ENCODE measurements at regions not wholly inside any gene's neighbourhood (a gene's known extent, or its start where the extent isn't known, plus 50 kb on each side); places are given as distances from the start of the nearest gene placed in this dataset.

- ChIA-PET POLR2A (no interaction called here), CTCF (no interaction called here)
- Mint-ChIP-seq H3K4me1 (no peaks in the 10 kb centered on the region), H3K27me3 (no peaks in the 10 kb centered on the region), H3K4me3 (no peak overlapping the region), H3K36me3 (no peaks in the 10 kb centered on the region), H3K9me3 (peaks cover 0 to 28% (median 6%) of the 10 kb centered on the region in 11 donors), H3K27ac (no peak overlapping the region)
- DNase-seq (no peak), ATAC-seq (no peak)
- no peaks in the 10 kb centered on the region for H3K36me3 ChIP-seq (ENCODE audit: control insufficient read depth in 2 of 3, insufficient read depth in 3 of 3, low read length in 3 of 3)
- H3K4me1 ChIP-seq (ENCODE audit: control insufficient read depth in 2 of 2, insufficient read depth in 2 of 2, low read length in 2 of 2): no peaks in the 10 kb centered on the region
- H3K9me3 ChIP-seq (ENCODE audit: control insufficient read depth in 2 of 3, low read length in 3 of 3): no peaks in the 10 kb centered on the region
- H3K4me3 ChIP-seq (ENCODE audit: low read length): no peak overlapping the region
- intact Hi-C loops (cut with micrococcal nuclease): no loop called here
- H3K27ac ChIP-seq (ENCODE audit: low read depth, low read length): no peak overlapping the region
- H3K27me3 ChIP-seq (ENCODE audit: control insufficient read depth in 2 of 2, insufficient read depth in 2 of 2, low read length in 2 of 2): no peaks in the 10 kb centered on the region
These were observed 285.2 kb downstream of the DMRTA1 start for GRCh38 chr9:22731786-22732185.

GRCh38 chr9:22739712-22740111 lies 293.1 kb downstream of the DMRTA1 start:
- no peaks in the 10 kb centered on the region for H3K27me3 Mint-ChIP-seq

DNA sequence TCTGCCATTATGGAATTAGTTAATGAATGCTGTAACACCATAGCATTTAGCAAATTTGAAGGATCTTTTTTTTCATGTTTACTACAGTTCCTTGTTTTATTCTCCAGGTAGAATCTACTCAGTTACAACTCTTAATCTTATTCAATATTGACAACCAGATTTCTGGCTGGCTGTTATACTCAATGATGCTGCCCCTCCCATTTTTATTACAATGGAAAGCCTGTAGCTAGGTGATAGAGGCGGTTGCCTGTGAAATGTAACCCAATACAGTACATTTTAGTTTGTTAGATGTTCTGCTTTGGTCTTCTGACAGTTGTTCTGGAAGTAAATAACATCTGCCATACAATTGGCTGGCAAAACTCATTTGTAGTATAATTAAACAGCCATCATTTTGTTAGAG lies 294.2 kb downstream of the DMRTA1 start:
- ChIA-PET POLR2A (no interaction called here), CTCF (no interaction called here)
- H3K4me1 ChIP-seq (ENCODE audit: control insufficient read depth in 2 of 2, insufficient read depth in 2 of 2, low read length in 2 of 2): no peaks in the 10 kb centered on the region
- intact Hi-C loops (cut with micrococcal nuclease): no loop called here
- H3K9me3 ChIP-seq (ENCODE audit: control insufficient read depth in 2 of 3, low read length in 3 of 3): no peaks in the 10 kb centered on the region
- no peaks in the 10 kb centered on the region for H3K27me3 ChIP-seq (ENCODE audit: control insufficient read depth in 2 of 2, insufficient read depth in 2 of 2, low read length in 2 of 2)
- H3K4me1 Mint-ChIP-seq: no peaks in the 10 kb centered on the region
- no peak for ATAC-seq
- H3K9me3 Mint-ChIP-seq: peaks cover 4 to 24% (median 10%) of the 10 kb centered on the region in 11 donors
- no peak overlapping the region for H3K4me3 Mint-ChIP-seq
- peaks cover 0 to 5% (median 0%) of the 10 kb centered on the region in 5 donors for H3K36me3 Mint-ChIP-seq
- H3K27ac Mint-ChIP-seq: no peak overlapping the region
- H3K27me3 Mint-ChIP-seq: no peaks in the 10 kb centered on the region
- no peaks in the 10 kb centered on the region for H3K36me3 ChIP-seq (ENCODE audit: control insufficient read depth in 2 of 3, insufficient read depth in 3 of 3, low read length in 3 of 3)
- no peak for DNase-seq
- no peak overlapping the region for H3K27ac ChIP-seq (ENCODE audit: low read depth, low read length)
- H3K4me3 ChIP-seq (ENCODE audit: low read length): no peak overlapping the region

More at GRCh38 chr9:22739712-22740111, 293.1 kb downstream of the DMRTA1 start:
- Mint-ChIP-seq H3K9me3 (peaks cover 4 to 24% (median 10%) of the 10 kb centered on the region in 11 donors), H3K36me3 (peaks cover 0 to 5% (median 0%) of the 10 kb centered on the region in 5 donors), H3K4me1 (no peaks in the 10 kb centered on the region), H3K27ac (no peak overlapping the region), H3K4me3 (no peak overlapping the region)
- CTCF ChIA-PET: interaction anchor here (0.6 kb wide), 1 partner anchor 13 kb away, joined by 3 read pairs; no protein-coding TSS in a partner anchor
- Histone ChIP-seq H3K9me3 (ENCODE audit: control insufficient read depth in 2 of 3, low read length in 3 of 3) (no peaks in the 10 kb centered on the region), H3K27me3 (ENCODE audit: control insufficient read depth in 2 of 2, insufficient read depth in 2 of 2, low read length in 2 of 2) (no peaks in the 10 kb centered on the region), H3K4me3 (ENCODE audit: low read length) (no peak overlapping the region), H3K4me1 (ENCODE audit: control insufficient read depth in 2 of 2, insufficient read depth in 2 of 2, low read length in 2 of 2) (no peaks in the 10 kb centered on the region), H3K36me3 (ENCODE audit: control insufficient read depth in 2 of 3, insufficient read depth in 3 of 3, low read length in 3 of 3) (no peaks in the 10 kb centered on the region), H3K27ac (ENCODE audit: low read depth, low read length) (no peak overlapping the region)
- intact Hi-C loops (cut with micrococcal nuclease): no loop called here
- DNase-seq: no peak
- POLR2A ChIA-PET: no interaction called here
- ATAC-seq: no peak

DNA sequence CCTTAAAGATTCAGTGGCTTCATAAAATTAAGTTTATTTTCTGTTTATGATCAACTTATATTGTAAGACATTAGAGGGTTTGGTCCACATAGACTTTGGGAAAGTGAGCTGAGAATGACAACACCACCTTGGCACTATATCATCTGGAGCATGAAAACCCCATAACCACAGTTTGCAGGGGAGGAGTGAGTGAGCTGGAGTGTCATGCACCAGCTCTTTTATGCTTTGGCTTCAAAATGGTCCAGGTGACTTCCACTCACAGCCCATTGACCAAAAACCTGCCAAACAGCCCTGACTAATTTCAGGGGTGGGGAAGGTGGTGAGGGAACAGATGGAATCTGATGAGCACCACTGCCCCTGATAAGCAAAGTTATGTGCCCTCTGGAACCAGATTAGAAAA lies 295.8 kb downstream of the DMRTA1 start:
- H3K9me3 ChIP-seq (ENCODE audit: control insufficient read depth in 2 of 3, low read length in 3 of 3): no peaks in the 10 kb centered on the region
- H3K4me1 ChIP-seq (ENCODE audit: control insufficient read depth in 2 of 2, insufficient read depth in 2 of 2, low read length in 2 of 2): no peaks in the 10 kb centered on the region
- ATAC-seq (no peak), DNase-seq (no peak)
- H3K27me3 ChIP-seq (ENCODE audit: control insufficient read depth in 2 of 2, insufficient read depth in 2 of 2, low read length in 2 of 2): no peaks in the 10 kb centered on the region
- Mint-ChIP-seq H3K27ac (no peak overlapping the region), H3K36me3 (peaks cover 0 to 5% (median 0%) of the 10 kb centered on the region in 5 donors), H3K4me1 (no peaks in the 10 kb centered on the region), H3K27me3 (no peaks in the 10 kb centered on the region), H3K9me3 (peaks cover 4 to 24% (median 6%) of the 10 kb centered on the region in 11 donors), H3K4me3 (no peak overlapping the region)
- ChIA-PET CTCF (no interaction called here), POLR2A (no interaction called here)
- H3K36me3 ChIP-seq (ENCODE audit: control insufficient read depth in 2 of 3, insufficient read depth in 3 of 3, low read length in 3 of 3): no peaks in the 10 kb centered on the region
- intact Hi-C loops (cut with micrococcal nuclease): no loop called here
- no peak overlapping the region for H3K27ac ChIP-seq (ENCODE audit: low read depth, low read length)
- no peak overlapping the region for H3K4me3 ChIP-seq (ENCODE audit: low read length)

DNA sequence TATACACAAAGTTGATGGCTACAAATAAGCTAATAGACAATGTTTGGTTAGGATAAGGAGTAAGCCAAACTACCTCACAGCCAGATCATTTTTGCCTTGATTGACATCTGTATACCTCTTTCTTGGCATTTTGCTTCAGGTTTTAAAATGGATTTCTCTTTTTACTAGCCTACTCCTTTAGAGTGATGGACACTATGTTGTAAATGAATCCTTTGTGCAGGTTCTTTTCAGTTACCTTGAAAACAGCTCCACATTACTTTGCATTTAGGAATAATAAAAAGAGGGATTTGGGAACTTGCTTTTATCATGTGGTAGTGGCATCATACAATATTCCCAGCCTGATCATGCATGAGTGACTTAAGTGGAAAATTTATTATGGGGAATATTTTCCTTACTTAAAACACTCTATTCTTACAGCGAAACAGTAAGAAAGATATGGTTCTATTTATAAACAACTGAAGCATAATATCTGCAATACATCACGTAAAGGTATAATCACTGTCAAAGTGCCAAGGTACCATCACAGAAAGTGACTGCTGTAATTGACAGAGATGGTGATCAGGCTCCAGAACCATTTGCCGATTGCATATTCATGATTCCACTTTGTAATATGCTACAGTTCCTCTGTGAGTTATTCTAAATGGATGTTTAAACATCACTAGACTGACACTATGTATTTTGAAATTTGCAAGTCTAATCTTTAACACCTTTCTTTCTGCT lies 327.0 kb downstream of the DMRTA1 start:
- DNase-seq: no peak
- H3K36me3 Mint-ChIP-seq: no peaks in the 10 kb centered on the region
- ATAC-seq: no peak
- ChIA-PET CTCF (no interaction called here), POLR2A (no interaction called here)
- H3K27ac Mint-ChIP-seq: no peak overlapping the region
- H3K27me3 ChIP-seq (ENCODE audit: control insufficient read depth in 2 of 2, insufficient read depth in 2 of 2, low read length in 2 of 2): no peaks in the 10 kb centered on the region
- intact Hi-C loops (cut with micrococcal nuclease): no loop called here
- H3K27ac ChIP-seq (ENCODE audit: low read depth, low read length): no peak overlapping the region
- H3K27me3 Mint-ChIP-seq: no peaks in the 10 kb centered on the region
- no peaks in the 10 kb centered on the region for H3K4me1 ChIP-seq (ENCODE audit: control insufficient read depth in 2 of 2, insufficient read depth in 2 of 2, low read length in 2 of 2)
- no peak overlapping the region for H3K4me3 Mint-ChIP-seq
- H3K36me3 ChIP-seq (ENCODE audit: control insufficient read depth in 2 of 3, insufficient read depth in 3 of 3, low read length in 3 of 3): no peaks in the 10 kb centered on the region
- H3K4me3 ChIP-seq (ENCODE audit: low read length): no peak overlapping the region
- H3K4me1 Mint-ChIP-seq: no peaks in the 10 kb centered on the region
- no peaks in the 10 kb centered on the region for H3K9me3 ChIP-seq (ENCODE audit: control insufficient read depth in 2 of 3, low read length in 3 of 3)
- H3K9me3 Mint-ChIP-seq: peaks cover 0 to 8% (median 1%) of the 10 kb centered on the region in 11 donors

DNA sequence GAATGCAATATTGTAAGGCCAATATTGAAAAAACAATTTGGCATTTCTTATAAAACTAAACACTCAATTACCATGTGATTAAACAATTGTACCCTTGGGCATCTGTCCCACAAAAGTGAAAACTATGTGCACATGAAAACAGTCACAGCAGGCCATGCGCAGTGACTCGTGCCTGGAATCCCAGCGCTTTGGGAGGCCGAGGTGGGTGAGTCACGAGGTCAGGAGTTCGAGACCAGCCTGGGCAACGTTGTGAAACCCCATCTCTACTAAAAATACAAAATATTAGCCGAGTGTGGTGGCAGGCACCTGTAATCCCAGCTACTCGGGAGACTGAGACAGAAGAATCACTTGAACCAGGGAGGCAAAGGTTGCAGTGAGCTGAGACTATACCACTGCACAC lies 343.7 kb downstream of the DMRTA1 start:
- intact Hi-C loops (cut with micrococcal nuclease): no loop called here
- Mint-ChIP-seq H3K27ac (no peak overlapping the region), H3K36me3 (no peaks in the 10 kb centered on the region), H3K9me3 (peaks cover 0 to 38% (median 9%) of the 10 kb centered on the region in 11 donors), H3K27me3 (no peaks in the 10 kb centered on the region), H3K4me1 (no peaks in the 10 kb centered on the region), H3K4me3 (no peak overlapping the region)
- DNase-seq (no peak), ATAC-seq (no peak)
- ChIA-PET CTCF (no interaction called here), POLR2A (no interaction called here)
- Histone ChIP-seq H3K27me3 (ENCODE audit: control insufficient read depth in 2 of 2, insufficient read depth in 2 of 2, low read length in 2 of 2) (no peaks in the 10 kb centered on the region), H3K4me3 (ENCODE audit: low read length) (no peak overlapping the region), H3K27ac (ENCODE audit: low read depth, low read length) (no peak overlapping the region), H3K9me3 (ENCODE audit: control insufficient read depth in 2 of 3, low read length in 3 of 3) (no peaks in the 10 kb centered on the region), H3K36me3 (ENCODE audit: control insufficient read depth in 2 of 3, insufficient read depth in 3 of 3, low read length in 3 of 3) (no peaks in the 10 kb centered on the region), H3K4me1 (ENCODE audit: control insufficient read depth in 2 of 2, insufficient read depth in 2 of 2, low read length in 2 of 2) (no peaks in the 10 kb centered on the region)

DNA sequence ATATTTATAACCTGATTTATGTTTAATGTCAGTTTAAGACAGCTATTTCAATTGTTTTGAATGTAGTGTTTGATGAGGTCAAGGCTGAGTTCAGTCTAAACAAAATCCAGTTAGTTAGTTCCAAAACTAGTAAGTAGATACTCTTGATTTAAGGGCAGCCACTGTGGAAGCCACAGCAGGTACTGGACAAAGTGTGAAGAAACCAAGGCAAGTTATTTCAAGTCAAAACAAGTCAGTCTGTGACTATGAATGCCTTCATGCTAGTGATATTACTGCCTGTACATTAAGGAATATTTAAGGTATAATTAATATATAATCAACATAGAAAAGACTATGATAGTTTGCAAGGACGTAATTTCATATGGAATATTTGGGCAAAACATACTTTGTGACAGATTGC lies 362.3 kb downstream of the DMRTA1 start:
- no peaks in the 10 kb centered on the region for H3K4me1 ChIP-seq (ENCODE audit: control insufficient read depth in 2 of 2, insufficient read depth in 2 of 2, low read length in 2 of 2)
- ATAC-seq: no peak
- no peak for DNase-seq
- POLR2A ChIA-PET: no interaction called here
- no peaks in the 10 kb centered on the region for H3K9me3 ChIP-seq (ENCODE audit: control insufficient read depth in 2 of 3, low read length in 3 of 3)
- no peaks in the 10 kb centered on the region for H3K4me1 Mint-ChIP-seq
- H3K36me3 ChIP-seq (ENCODE audit: control insufficient read depth in 2 of 3, insufficient read depth in 3 of 3, low read length in 3 of 3): no peaks in the 10 kb centered on the region
- no peak overlapping the region for H3K4me3 Mint-ChIP-seq
- no peaks in the 10 kb centered on the region for H3K27me3 Mint-ChIP-seq
- intact Hi-C loops (cut with micrococcal nuclease): no loop called here
- CTCF ChIA-PET: no interaction called here
- H3K9me3 Mint-ChIP-seq: peaks cover 0 to 15% (median 4%) of the 10 kb centered on the region in 11 donors
- H3K4me3 ChIP-seq (ENCODE audit: low read length): no peak overlapping the region
- no peaks in the 10 kb centered on the region for H3K36me3 Mint-ChIP-seq
- H3K27ac Mint-ChIP-seq: no peak overlapping the region
- H3K27ac ChIP-seq (ENCODE audit: low read depth, low read length): no peak overlapping the region
- H3K27me3 ChIP-seq (ENCODE audit: control insufficient read depth in 2 of 2, insufficient read depth in 2 of 2, low read length in 2 of 2): no peaks in the 10 kb centered on the region

All from naive thymus-derived CD4-positive, alpha-beta T cell (primary cell).